HepG2 (cell line): ENCODE measurements at regions not wholly inside any gene's neighbourhood (a gene's known extent, or its start where the extent isn't known, plus 50 kb on each side); places are given as distances from the start of the nearest gene placed in this dataset.

ENCODE experiments used
- ATAC-seq: fragments of 200-7000 bp; cut with Tn5 transposase; 3 replicates; pipeline ENCODE4 v1.9.1; 2020; ENCODE audit warnings: mild to moderate bottlenecking, moderate library complexity
- BruUV-seq: library from RNA; stranded (reverse); fragments of 400-500 nt; replicated peaks from 2 replicates; lab custom pipeline; 2021; lab: Mats Ljungman, UMichigan
- CTCF ChIA-PET: fragments of 300-600 bp; formaldehyde crosslinking; extraction: SDS; loops from one replicate; lab custom pipeline; 2021; ENCODE audit warnings: low total read pairs, inconsistent platforms, low intra/inter-chr PET ratio; lab: Yijun Ruan, JAX
- POLR2A ChIA-PET: fragments of 350-600 bp; sonication (Branson Sonifier 250); formaldehyde crosslinking; loops from one replicate; lab custom pipeline; 2020; ENCODE audit warnings: antibody characterized with exemption, inconsistent platforms; lab: Yijun Ruan, JAX
- DNase-seq: peaks from one replicate; pipeline ENCODE4 v3.0.0-alpha.2; 2015; ENCODE audit warnings: low spot score
- FAIRE-seq: peaks from 3 replicates; lab custom pipeline; 2011; peaks lifted over from hg19 to GRCh38; lab: Jason Lieb, UNC
- H2AFZ ChIP-seq: one replicate; pipeline ENCODE4 v1.6.1; 2011; ENCODE audit warnings: low read length, inconsistent platforms
- H3K27ac ChIP-seq: fragments of 300-600 bp; 3 replicates; pipeline ENCODE4 v1.8.0; 2011; ENCODE audit warnings: mixed run types, mild to moderate bottlenecking, mixed read lengths, low read length, inconsistent platforms; ENCODE audit not compliant: insufficient read depth; ENCODE audit errors: extremely low read length
- H3K27me3 ChIP-seq, 2 experiments: fragments of 200-600 bp in 1 of 2; 2 replicates in 1 of 2; 3 replicates in 1 of 2; pipeline versions ENCODE4 v1.6.0 to v1.8.0; 2011; ENCODE audit warnings: low read length in 2 of 2, mild to moderate bottlenecking in 2 of 2, moderate library complexity in 2 of 2, inconsistent platforms in 1 of 2; ENCODE audit not compliant: insufficient read depth in 2 of 2, control insufficient read depth in 1 of 2
- H3K36me3 ChIP-seq, 2 experiments: fragments of 200-600 bp in 1 of 2; replicated peaks in 1 of 2; 2 replicates in 1 of 2; 3 replicates in 1 of 2; pipeline versions ENCODE4 v1.5.1 to v1.8.0; 2011; ENCODE audit warnings: low read length in 2 of 2, inconsistent platforms in 1 of 2; ENCODE audit not compliant: insufficient read depth in 2 of 2, control insufficient read depth in 1 of 2
- H3K4me1 ChIP-seq: 2 replicates; pipeline ENCODE4 v1.5.1; 2012; ENCODE audit warnings: low read length, inconsistent platforms; ENCODE audit not compliant: insufficient read depth
- H3K4me2 ChIP-seq: 2 replicates; pipeline ENCODE4 v1.6.0; 2011; ENCODE audit warnings: low read depth, low read length, inconsistent platforms
- H3K4me3 ChIP-seq, 3 experiments: fragments of 200-600 bp in 1 of 3; sonication (generic), shearing (Covaris generic) in 1 of 3; replicated peaks in 1 of 3; 2 replicates each; pipeline ENCODE4 v1.5.1; 2011 to 2016; ENCODE audit warnings: low read length in 3 of 3, inconsistent platforms in 2 of 3, low read depth in 2 of 3, mild to moderate bottlenecking in 2 of 3, control low read depth in 1 of 3, mixed read lengths in 1 of 3; ENCODE audit not compliant: insufficient read depth in 1 of 3
- H3K79me2 ChIP-seq: one replicate; pipeline ENCODE4 v1.6.1; 2011; ENCODE audit warnings: low read length, inconsistent platforms; ENCODE audit not compliant: insufficient read depth
- H3K9ac ChIP-seq: 2 replicates; pipeline ENCODE4 v1.6.0; 2011; ENCODE audit warnings: mild to moderate bottlenecking, low read depth, low read length, inconsistent platforms; ENCODE audit not compliant: insufficient read depth
- H3K9me3 ChIP-seq: 2 replicates; pipeline ENCODE4 v1.5.1; 2012; ENCODE audit warnings: mild to moderate bottlenecking, low read length
- H4K20me1 ChIP-seq: 2 replicates; pipeline ENCODE4 v1.6.0; 2011; ENCODE audit warnings: inconsistent platforms, mild to moderate bottlenecking, low read length, moderate library complexity; ENCODE audit not compliant: insufficient read depth
- GMEB1 ChIP-seq: sonication (generic); formaldehyde crosslinking; IDR thresholded peaks from 2 replicates; pipeline ENCODE4 v1.5.1; 2020; ENCODE audit warnings: missing genetic modification reagents, mild to moderate bottlenecking, borderline replicate concordance
- MEIS1 ChIP-seq: sonication (generic); formaldehyde crosslinking; IDR thresholded peaks from 2 replicates; pipeline ENCODE4 v1.9.0; 2021; ENCODE audit warnings: mild to moderate bottlenecking, missing genetic modification reagents, moderate library complexity, borderline replicate concordance
- RBAK ChIP-seq: sonication (generic); formaldehyde crosslinking; IDR thresholded peaks from 2 replicates; pipeline ENCODE4 v1.5.1; 2020; ENCODE audit warnings: mild to moderate bottlenecking, missing genetic modification reagents
- SIN3A ChIP-seq: IDR thresholded peaks from 2 replicates; pipeline ENCODE4 v1.6.1; 2011; ENCODE audit warnings: low read depth, mild to moderate bottlenecking, control low read depth, low read length, borderline replicate concordance
- SP4 ChIP-seq: sonication (generic); formaldehyde crosslinking; IDR thresholded peaks from 2 replicates; pipeline ENCODE4 v1.8.1; 2023; ENCODE audit warnings: mild to moderate bottlenecking, missing genetic modification reagents
- TIGD3 ChIP-seq: sonication (generic); formaldehyde crosslinking; IDR thresholded peaks from 2 replicates; pipeline ENCODE4 v1.5.1; 2020; ENCODE audit warnings: mild to moderate bottlenecking, missing genetic modification reagents, borderline replicate concordance
- ZBTB21 ChIP-seq: sonication (generic); formaldehyde crosslinking; IDR thresholded peaks from 2 replicates; pipeline ENCODE4 v1.4.0; 2020; ENCODE audit warnings: missing genetic modification reagents
- ZKSCAN1 ChIP-seq: fragments of 150-350 bp; IDR thresholded peaks from 2 replicates; pipeline ENCODE4 v1.6.1; 2014; ENCODE audit warnings: low read length
- ZNF3 ChIP-seq: IDR thresholded peaks from 2 replicates; pipeline ENCODE4 v1.7.0; 2017; ENCODE audit warnings: inconsistent platforms
- ZNF503 ChIP-seq: sonication (generic); formaldehyde crosslinking; IDR thresholded peaks from 2 replicates; pipeline ENCODE4 v1.4.0; 2020; ENCODE audit warnings: missing genetic modification reagents
- ZNF563 ChIP-seq: sonication (generic); formaldehyde crosslinking; IDR thresholded peaks from 2 replicates; pipeline ENCODE4 v1.8.0; 2022; ENCODE audit warnings: mild to moderate bottlenecking, moderate library complexity, missing genetic modification reagents
- ZNF746 ChIP-seq: sonication (generic); formaldehyde crosslinking; IDR thresholded peaks from 2 replicates; pipeline ENCODE4 v1.8.0; 2022; ENCODE audit warnings: mild to moderate bottlenecking, missing genetic modification reagents
- ZNF749 ChIP-seq: sonication (generic); formaldehyde crosslinking; IDR thresholded peaks from 2 replicates; pipeline ENCODE4 v1.8.0; 2022; ENCODE audit warnings: mild to moderate bottlenecking, missing genetic modification reagents, moderate library complexity, borderline replicate concordance
- WGBS: methylation state at CpG from one replicate; pipeline ENCODE4 v1.1.6; 2017; ENCODE audit warnings: low lambda C conversion rate; 5-methylcytosine and 5-hydroxymethylcytosine counted together
- in situ Hi-C: cut with HindIII; loops from 2 replicates; pipeline ENCODE4 v1.10.0; 2017; ENCODE audit warnings: low pct_unique_long_range_greater_than_20kb; ENCODE audit not compliant: extremely low pct_ligation_motif_present
- intact Hi-C: fragments of 100-400 bp; cut with micrococcal nuclease; formaldehyde crosslinking; loops from one replicate; pipeline ENCODE4 v1.10.0; 2022; ENCODE audit not compliant: unreplicated experiment

GRCh38 chr10:78889536-78890063 lies 179.2 kb upstream of the ZMIZ1 start:
- Histone ChIP-seq H3K9me3 (peaks cover 11% of the 10 kb centered on the region), H3K4me3 (no peak overlapping the region), H3K27me3 (peaks cover 0 to 34% of the 10 kb centered on the region in 2 experiments; a peak in 3 of 5 replicates), H3K4me1 (peaks cover 12% of the 10 kb centered on the region), H3K79me2 (no peaks in the 10 kb centered on the region)
- intact Hi-C loops: no loop called here
- no peak for DNase-seq
- POLR2A ChIA-PET: no interaction called here
- TF ChIP-seq ZNF503 (CRISPR knock-in tag) (no peak), ZNF749 (CRISPR knock-in tag) (no peak), ZNF3 (CRISPR knock-in tag) (no peak), MEIS1 (CRISPR knock-in tag) (no peak), ZNF563 (CRISPR knock-in tag) (no peak), TIGD3 (no peak), RBAK (CRISPR knock-in tag) (no peak), ZNF746 (CRISPR knock-in tag) (no peak), SP4 (CRISPR knock-in tag) (no peak), ZKSCAN1 (no peak), ZBTB21 (CRISPR knock-in tag) (no peak), GMEB1 (CRISPR knock-in tag) (no peak), SIN3A (no peak)
- TF ChIP-seq, all 625 proteins: peak for 0
- Histone ChIP-seq H3K4me2 (no peak overlapping the region), H4K20me1 (no peaks in the 10 kb centered on the region), H3K27ac (no peak overlapping the region), H3K36me3 (no peaks in the 10 kb centered on the region), H3K9ac (no peak overlapping the region), H2AFZ (no peak overlapping the region)
- FAIRE-seq (no peak), ATAC-seq (no peak)
- in situ Hi-C loops: no loop called here
- CTCF ChIA-PET: no interaction called here
- no TSS peak for BruUV-seq
- WGBS: 15% methylated on average over 7 of the region's 7 CpGs
